GM12874 (cell line): ENCODE measurements at regions not wholly inside any gene's neighbourhood (a gene's known extent, or its start where the extent isn't known, plus 50 kb on each side); places are given as distances from the start of the nearest gene placed in this dataset.

Experiments
- TF ChIP-seq, protein P1 (sequence below): IDR thresholded peaks from 2 replicates; pipeline ENCODE4 v1.5.1; 2011; ENCODE audit warnings: low read depth, mild to moderate bottlenecking, control low read depth, low read length, moderate library complexity; ENCODE audit not compliant: insufficient read depth

DNA sequence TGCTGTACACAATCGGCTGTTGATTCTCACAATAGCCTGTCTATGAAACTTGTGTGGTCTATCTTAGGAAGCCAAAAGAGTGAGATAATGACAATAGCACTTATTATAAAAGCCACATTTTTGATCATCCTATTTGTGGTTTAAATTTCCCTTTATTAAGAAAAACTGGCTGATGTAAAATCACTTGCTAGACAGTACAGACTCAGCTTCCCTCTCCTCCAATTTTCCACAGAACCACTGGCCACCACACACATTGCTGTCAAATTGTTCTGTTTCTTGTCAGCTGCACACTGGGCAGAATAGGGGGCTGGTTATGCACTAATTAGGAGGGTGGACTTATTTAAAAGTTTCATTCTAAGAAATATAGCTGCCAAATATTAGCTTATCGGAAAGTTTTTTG lies 425.9 kb downstream of the EPHA3 start:
- TF ChIP-seq, protein P1, sequence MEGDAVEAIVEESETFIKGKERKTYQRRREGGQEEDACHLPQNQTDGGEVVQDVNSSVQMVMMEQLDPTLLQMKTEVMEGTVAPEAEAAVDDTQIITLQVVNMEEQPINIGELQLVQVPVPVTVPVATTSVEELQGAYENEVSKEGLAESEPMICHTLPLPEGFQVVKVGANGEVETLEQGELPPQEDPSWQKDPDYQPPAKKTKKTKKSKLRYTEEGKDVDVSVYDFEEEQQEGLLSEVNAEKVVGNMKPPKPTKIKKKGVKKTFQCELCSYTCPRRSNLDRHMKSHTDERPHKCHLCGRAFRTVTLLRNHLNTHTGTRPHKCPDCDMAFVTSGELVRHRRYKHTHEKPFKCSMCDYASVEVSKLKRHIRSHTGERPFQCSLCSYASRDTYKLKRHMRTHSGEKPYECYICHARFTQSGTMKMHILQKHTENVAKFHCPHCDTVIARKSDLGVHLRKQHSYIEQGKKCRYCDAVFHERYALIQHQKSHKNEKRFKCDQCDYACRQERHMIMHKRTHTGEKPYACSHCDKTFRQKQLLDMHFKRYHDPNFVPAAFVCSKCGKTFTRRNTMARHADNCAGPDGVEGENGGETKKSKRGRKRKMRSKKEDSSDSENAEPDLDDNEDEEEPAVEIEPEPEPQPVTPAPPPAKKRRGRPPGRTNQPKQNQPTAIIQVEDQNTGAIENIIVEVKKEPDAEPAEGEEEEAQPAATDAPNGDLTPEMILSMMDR: no peak

DNA sequence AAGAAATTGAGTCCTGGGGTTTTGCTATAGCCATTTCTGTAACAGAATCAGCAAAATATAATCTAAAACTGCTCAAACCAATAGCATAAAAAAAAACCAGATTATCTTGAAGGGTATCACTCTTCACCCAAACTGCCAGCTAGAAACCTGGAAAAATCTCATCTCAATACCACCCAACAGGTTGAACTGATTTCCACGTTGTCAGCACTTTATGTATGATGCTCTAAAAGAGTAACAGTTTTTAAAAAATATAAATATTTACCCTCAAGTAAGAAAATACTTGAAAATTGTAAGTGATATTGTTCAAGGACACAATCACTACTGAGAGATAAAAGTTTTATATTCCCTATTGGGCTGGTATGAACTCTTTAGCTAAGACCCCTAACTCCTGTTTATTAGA lies 451.3 kb downstream of the EPHA3 start:
- TF ChIP-seq, protein P1: no peak

DNA sequence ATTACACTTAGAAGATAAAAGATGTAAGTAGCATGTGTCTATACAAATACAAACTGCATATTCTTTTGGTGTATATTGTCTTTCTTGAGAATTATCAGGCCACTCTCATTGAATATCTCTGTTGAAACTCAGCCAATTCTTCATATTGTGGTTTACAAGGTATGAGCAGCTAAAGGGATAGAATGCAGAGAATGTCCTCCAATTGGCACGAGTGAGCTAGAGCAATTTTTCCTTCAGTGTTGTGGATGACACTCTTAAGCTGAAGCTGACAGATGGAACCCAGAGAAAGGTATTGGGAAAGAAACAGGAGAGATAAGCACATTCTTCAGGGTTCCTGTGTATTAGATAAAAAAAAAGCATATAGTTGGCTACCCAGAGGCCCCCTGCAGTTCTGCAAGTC lies 453.1 kb downstream of the EPHA3 start:
- TF ChIP-seq, protein P1: no peak

DNA sequence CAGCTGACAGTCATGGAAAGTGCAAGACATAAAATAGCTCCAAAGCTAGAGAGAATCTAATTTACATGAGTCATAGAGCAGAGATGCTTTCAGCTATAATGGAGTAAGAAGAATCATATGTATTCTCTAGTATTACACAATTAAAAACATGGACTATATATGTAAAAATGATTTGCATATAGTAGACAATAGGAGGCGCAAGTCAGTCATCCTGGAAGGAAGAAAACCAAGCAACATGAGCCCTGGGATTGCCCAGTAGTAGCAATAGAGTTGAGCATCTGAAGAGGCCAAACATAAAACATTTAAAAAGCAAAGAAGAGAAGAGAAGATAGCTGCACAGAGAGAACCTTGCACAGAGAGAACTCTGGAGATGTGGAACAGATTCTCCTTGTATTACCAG lies 455.0 kb downstream of the EPHA3 start:
- TF ChIP-seq, protein P1: no peak

DNA sequence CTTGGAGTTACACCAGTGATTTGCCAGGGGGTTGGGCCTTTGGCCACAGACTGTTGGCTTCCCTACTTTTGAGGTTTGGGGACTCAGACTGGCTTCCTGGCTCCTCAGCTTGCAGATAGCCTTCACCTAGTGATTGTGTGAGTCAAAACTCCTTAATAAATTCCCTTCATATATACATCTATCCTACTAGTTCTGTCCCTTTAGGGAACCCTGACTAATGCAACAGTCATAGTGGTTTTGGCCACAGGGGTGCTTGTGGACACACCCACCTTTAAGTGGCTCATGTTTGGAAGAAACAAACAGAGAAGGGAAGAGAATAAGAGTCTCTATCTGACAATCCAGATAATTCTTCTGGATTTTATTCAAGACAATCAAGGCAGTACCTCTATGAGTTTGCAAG lies 457.7 kb downstream of the EPHA3 start:
- TF ChIP-seq, protein P1: no peak

DNA sequence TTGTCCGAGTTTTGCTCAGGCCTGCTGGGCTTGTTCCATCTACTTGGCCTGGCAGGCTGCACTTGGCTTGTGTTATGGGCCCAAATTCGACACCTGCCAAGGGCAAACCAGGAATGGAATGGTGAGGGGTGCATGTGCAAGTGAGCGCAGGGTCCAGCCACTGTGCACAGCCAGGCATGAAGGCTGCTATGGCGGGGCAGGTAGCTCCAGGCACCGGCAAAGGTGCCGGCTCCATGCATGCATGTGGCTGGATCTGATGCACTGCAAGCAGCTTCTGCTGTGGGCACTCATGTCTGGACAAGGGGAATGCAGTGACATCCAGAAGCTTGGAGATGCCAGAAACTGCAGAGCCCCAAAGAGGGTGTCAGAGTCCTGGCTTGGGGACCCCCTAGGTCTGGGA lies 463.0 kb downstream of the EPHA3 start:
- TF ChIP-seq, protein P1: no peak

DNA sequence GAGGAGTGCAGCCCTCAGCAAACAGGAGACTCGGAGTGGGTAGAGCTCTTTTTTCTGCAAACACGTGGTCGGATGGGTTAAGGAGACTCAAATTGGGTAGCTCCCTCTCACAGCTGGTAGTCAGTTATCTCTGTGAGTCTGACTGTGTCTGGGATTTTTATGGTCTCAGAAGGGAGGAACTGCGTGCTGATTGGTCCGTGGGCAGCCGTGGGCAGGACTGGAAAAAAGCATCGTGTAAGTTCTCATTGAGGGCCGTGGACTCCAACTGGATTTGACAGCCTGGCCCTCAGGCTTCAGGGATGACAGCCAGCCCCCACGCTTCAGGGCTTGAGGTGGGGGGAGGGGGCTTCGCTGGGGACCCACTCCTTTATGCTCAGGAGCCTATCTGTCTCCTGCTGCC lies 463.9 kb downstream of the EPHA3 start:
- TF ChIP-seq, protein P1: no peak

DNA sequence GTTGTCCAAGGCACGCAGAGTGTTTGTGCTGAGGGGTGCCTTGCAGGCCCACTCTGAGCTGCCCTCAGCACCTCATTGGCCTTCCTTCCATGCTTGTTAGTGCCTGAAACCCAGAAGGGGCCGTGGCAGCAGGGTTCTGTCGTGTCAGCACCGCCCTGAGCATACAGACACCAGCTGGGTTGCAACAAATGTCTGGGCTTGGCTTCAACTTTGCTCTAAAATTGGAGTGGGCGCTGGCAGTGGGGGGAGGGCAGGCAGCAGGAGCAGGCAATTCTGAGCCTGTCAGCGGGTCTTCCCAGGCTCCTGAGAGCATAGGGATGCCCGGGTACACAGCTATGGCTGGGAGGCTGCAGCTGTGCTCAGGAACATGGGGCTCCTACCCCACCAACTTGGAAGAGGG lies 464.3 kb downstream of the EPHA3 start:
- TF ChIP-seq, protein P1: no peak
